VCaP (cell line): ENCODE measurements at regions not wholly inside any gene's neighbourhood (a gene's known extent, or its start where the extent isn't known, plus 50 kb on each side); places are given as distances from the start of the nearest gene placed in this dataset.

ENCODE experiments used
- H3K27ac ChIP-seq: fragments of 450-650 bp; 2 replicates; pipeline ENCODE4 v1.5.1; 2017
- CTCF ChIP-seq: fragments of 450-650 bp; conservative IDR thresholded peaks from 2 replicates; pipeline ENCODE4 v1.5.1; 2017; ENCODE audit warnings: mild to moderate bottlenecking, moderate library complexity

GRCh38 chr20:19012676-19013075 lies 199.1 kb downstream of the SCP2D1 start:
- no peak overlapping the region for H3K27ac ChIP-seq
- TF ChIP-seq CTCF = no peak

- TF ChIP-seq CTCF = no peak
These were observed 198.5 kb upstream of the SLC24A3 start for GRCh38 chr20:19013907-19014306.

GRCh38 chr20:19015351-19016139 lies 196.9 kb upstream of the SLC24A3 start:
- H3K27ac ChIP-seq = no peak overlapping the region
- no peak for TF ChIP-seq CTCF

More at GRCh38 chr20:19013907-19014306, 198.5 kb upstream of the SLC24A3 start:
- H3K27ac ChIP-seq = no peak overlapping the region

- TF ChIP-seq CTCF = no peak
These were observed 196.3 kb upstream of the SLC24A3 start for GRCh38 chr20:19016140-19016497.

GRCh38 chr20:19017104-19017690 lies 195.2 kb upstream of the SLC24A3 start:
- TF ChIP-seq CTCF = no peak
- H3K27ac ChIP-seq = no peak overlapping the region

More at GRCh38 chr20:19016140-19016497, 196.3 kb upstream of the SLC24A3 start:
- H3K27ac ChIP-seq = no peak overlapping the region

GRCh38 chr20:19018881-19019280 lies 193.6 kb upstream of the SLC24A3 start:
- no peak overlapping the region for H3K27ac ChIP-seq
- no peak for TF ChIP-seq CTCF

- TF ChIP-seq CTCF = no peak
These were observed 192.6 kb upstream of the SLC24A3 start for GRCh38 chr20:19019734-19020364.

More at GRCh38 chr20:19019734-19020364, 192.6 kb upstream of the SLC24A3 start:
- no peak overlapping the region for H3K27ac ChIP-seq
